ENCODE measurements at regions not wholly inside any gene's neighbourhood (a gene's known extent, or its start where the extent isn't known, plus 50 kb on each side); places are given as distances from the start of the nearest gene placed in this dataset.

- Histone ChIP-seq H2BK5ac (ENCODE audit: insufficient read length, low read length) (no peak overlapping the region), H3K23me2 (ENCODE audit: insufficient read length, low read depth, low read length, poor library complexity, severe bottlenecking) (no peaks in the 10 kb centered on the region), H2AK5ac (ENCODE audit: insufficient read length, low read length) (no peak overlapping the region), H2BK20ac (ENCODE audit: low read depth, low read length, poor library complexity, severe bottlenecking) (no peak overlapping the region), H2AFZ (ENCODE audit: low read length) (no peak overlapping the region), H3K27me3 (ENCODE audit: insufficient read depth, low read length) (no peaks in the 10 kb centered on the region), H4K5ac (ENCODE audit: insufficient read length, low read depth, low read length) (no peak overlapping the region), H3K56ac (ENCODE audit: insufficient read length, low read depth, low read length) (no peak overlapping the region), H3K18ac (ENCODE audit: insufficient read length, low read depth, low read length) (no peak overlapping the region), H2BK12ac (ENCODE audit: insufficient read length, low read depth, low read length) (no peak overlapping the region), H3K27ac (ENCODE audit: insufficient read length, low read depth, low read length) (no peak overlapping the region), H3K4me1 (ENCODE audit: insufficient read depth, low read length) (no peaks in the 10 kb centered on the region), H3K14ac (ENCODE audit: insufficient read depth, low read length) (no peak overlapping the region), H3K9me3 (ENCODE audit: control insufficient read depth, low read depth, low read length) (no peaks in the 10 kb centered on the region), H3K79me1 (ENCODE audit: insufficient read depth, low read depth, low read length, poor library complexity, severe bottlenecking) (no peaks in the 10 kb centered on the region), H3K4ac (ENCODE audit: low read depth, low read length) (no peak overlapping the region), H2BK120ac (ENCODE audit: low read depth, low read length, poor library complexity, severe bottlenecking) (no peak overlapping the region), H3T11ph (ENCODE audit: low read length) (no peak overlapping the region), H4K20me1 (ENCODE audit: control insufficient read depth, insufficient read depth, insufficient read length) (no peaks in the 10 kb centered on the region), H4K91ac (ENCODE audit: insufficient read length, low read depth, low read length) (no peak overlapping the region), H4K8ac (replicated peaks; ENCODE audit: insufficient read length, low read depth, low read length) (no peak overlapping the region), H2BK15ac (ENCODE audit: low read depth, low read length) (no peak overlapping the region), H3K23ac (ENCODE audit: insufficient read length, low read depth, low read length) (no peak overlapping the region), H3K9ac (ENCODE audit: extremely low read depth, insufficient read length, low read length) (no peak overlapping the region), H3K4me2 (ENCODE audit: insufficient read depth, insufficient read length, low read length) (no peak overlapping the region), H3K79me2 (ENCODE audit: insufficient read depth, low read length) (no peaks in the 10 kb centered on the region)
- Mint-ChIP-seq H3K4me3 (no peak overlapping the region), H3K4me1 (no peaks in the 10 kb centered on the region), H3K9me3 (peaks cover 6% of the 10 kb centered on the region in 2 experiments; a peak in 4 of 5 replicates), H3K36me3 (ENCODE audit: insufficient read depth in 1 of 3, low read depth in 3 of 3) (peaks cover 0 to 2% (median 0%) of the 10 kb centered on the region in 3 experiments; a peak in 2 of 7 replicates), H3K27me3 (ENCODE audit: low read depth) (no peaks in the 10 kb centered on the region), H3K27ac (no peak overlapping the region)
- DNase-seq: no peak
- TF ChIP-seq CTCF (conservative IDR thresholded peaks at IDR 0.05): no peak
- WGBS (ENCODE audit: extremely low coverage, insufficient read length, low lambda C conversion rate): no CpG with 5 or more reads among the region's 1 CpG
Measured at GRCh38 chr15:61582092-61582491, 353.0 kb upstream of the RORA start.
